ENCODE measurements at regions not wholly inside any gene's neighbourhood (a gene's known extent, or its start where the extent isn't known, plus 50 kb on each side); places are given as distances from the start of the nearest gene placed in this dataset.

DNA sequence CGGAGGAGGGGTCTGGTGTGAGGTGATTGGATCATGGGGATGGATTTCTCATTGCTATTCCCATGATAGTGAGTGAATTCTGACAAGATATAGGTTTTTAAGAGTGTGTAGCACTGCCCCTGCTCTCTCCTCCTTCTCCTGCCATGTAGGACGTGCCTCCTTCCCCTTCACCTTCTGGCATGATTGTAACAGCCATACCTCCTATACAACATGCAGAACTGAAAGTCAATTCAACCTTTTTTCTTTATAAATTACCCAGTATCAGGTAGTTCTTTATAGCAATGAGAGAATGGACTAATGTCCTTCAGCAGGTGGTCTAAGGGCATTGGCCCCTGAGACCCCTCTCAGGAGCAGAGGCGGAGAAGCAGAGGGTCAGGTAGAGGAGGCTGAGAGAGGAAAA lies 168.7 kb upstream of the ETV3 start:
- TF ChIP-seq, protein P1, sequence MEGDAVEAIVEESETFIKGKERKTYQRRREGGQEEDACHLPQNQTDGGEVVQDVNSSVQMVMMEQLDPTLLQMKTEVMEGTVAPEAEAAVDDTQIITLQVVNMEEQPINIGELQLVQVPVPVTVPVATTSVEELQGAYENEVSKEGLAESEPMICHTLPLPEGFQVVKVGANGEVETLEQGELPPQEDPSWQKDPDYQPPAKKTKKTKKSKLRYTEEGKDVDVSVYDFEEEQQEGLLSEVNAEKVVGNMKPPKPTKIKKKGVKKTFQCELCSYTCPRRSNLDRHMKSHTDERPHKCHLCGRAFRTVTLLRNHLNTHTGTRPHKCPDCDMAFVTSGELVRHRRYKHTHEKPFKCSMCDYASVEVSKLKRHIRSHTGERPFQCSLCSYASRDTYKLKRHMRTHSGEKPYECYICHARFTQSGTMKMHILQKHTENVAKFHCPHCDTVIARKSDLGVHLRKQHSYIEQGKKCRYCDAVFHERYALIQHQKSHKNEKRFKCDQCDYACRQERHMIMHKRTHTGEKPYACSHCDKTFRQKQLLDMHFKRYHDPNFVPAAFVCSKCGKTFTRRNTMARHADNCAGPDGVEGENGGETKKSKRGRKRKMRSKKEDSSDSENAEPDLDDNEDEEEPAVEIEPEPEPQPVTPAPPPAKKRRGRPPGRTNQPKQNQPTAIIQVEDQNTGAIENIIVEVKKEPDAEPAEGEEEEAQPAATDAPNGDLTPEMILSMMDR (IDR thresholded peaks at IDR 0.05; ENCODE audit: insufficient read depth, low read depth, low read length): no peak
- no peak for TF ChIP-seq EZH2 (IDR thresholded peaks at IDR 0.05; ENCODE audit: insufficient read depth, low read length)
